ENCODE measurements at regions not wholly inside any gene's neighbourhood (a gene's known extent, or its start where the extent isn't known, plus 50 kb on each side); places are given as distances from the start of the nearest gene placed in this dataset.

DNA sequence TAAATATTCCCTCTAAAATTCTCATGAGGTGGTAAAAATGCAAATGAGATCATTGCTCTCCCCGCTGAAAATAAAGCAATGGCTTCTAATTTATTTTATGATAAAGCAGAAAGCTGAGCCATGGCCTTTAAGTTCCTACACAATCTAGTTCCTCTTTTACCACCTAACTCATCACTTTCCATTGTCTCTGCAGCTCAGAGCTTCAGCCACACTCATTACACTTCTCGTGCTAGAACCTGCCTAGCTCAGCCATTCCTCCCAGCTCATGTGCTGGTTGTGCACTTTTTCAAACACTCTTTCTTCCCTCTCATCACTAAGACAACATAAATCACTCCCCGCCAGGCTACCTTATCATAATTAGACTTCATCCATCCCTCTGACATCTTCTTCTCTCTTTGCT, 1112.1 kb upstream of the PRKX start:
- no peaks in the 10 kb centered on the region for H3K27me3 Mint-ChIP-seq
- H3K36me3 Mint-ChIP-seq: no peaks in the 10 kb centered on the region
- H3K4me3 Mint-ChIP-seq: no peak overlapping the region
- H3K27ac Mint-ChIP-seq: no peak overlapping the region
- no peaks in the 10 kb centered on the region for H3K4me1 Mint-ChIP-seq (ENCODE audit: low read depth)
- peaks cover 10% of the 10 kb centered on the region for H3K9me3 Mint-ChIP-seq (ENCODE audit: low read depth)

GRCh38 chrX:4809571-4809970, 1096.1 kb upstream of the PRKX start:
- H3K4me1 Mint-ChIP-seq (ENCODE audit: low read depth): no peaks in the 10 kb centered on the region
- no peaks in the 10 kb centered on the region for H3K36me3 Mint-ChIP-seq
- H3K4me3 Mint-ChIP-seq: no peak overlapping the region
- no peak overlapping the region for H3K27ac Mint-ChIP-seq
- no peaks in the 10 kb centered on the region for H3K9me3 Mint-ChIP-seq (ENCODE audit: low read depth)
- no peaks in the 10 kb centered on the region for H3K27me3 Mint-ChIP-seq

GRCh38 chrX:4805502-4805901, 1092.1 kb upstream of the PRKX start:
- no peak overlapping the region for H3K27ac Mint-ChIP-seq
- no peaks in the 10 kb centered on the region for H3K4me1 Mint-ChIP-seq (ENCODE audit: low read depth)
- H3K4me3 Mint-ChIP-seq: no peak overlapping the region
- no peaks in the 10 kb centered on the region for H3K9me3 Mint-ChIP-seq (ENCODE audit: low read depth)
- H3K36me3 Mint-ChIP-seq: no peaks in the 10 kb centered on the region
- no peaks in the 10 kb centered on the region for H3K27me3 Mint-ChIP-seq

- Mint-ChIP-seq H3K4me1 (ENCODE audit: low read depth) (no peaks in the 10 kb centered on the region), H3K27me3 (no peaks in the 10 kb centered on the region), H3K9me3 (ENCODE audit: low read depth) (no peaks in the 10 kb centered on the region), H3K27ac (no peak overlapping the region), H3K4me3 (no peak overlapping the region), H3K36me3 (no peaks in the 10 kb centered on the region)
These were observed 1087.3 kb upstream of the PRKX start for GRCh38 chrX:4800756-4801155.

DNA sequence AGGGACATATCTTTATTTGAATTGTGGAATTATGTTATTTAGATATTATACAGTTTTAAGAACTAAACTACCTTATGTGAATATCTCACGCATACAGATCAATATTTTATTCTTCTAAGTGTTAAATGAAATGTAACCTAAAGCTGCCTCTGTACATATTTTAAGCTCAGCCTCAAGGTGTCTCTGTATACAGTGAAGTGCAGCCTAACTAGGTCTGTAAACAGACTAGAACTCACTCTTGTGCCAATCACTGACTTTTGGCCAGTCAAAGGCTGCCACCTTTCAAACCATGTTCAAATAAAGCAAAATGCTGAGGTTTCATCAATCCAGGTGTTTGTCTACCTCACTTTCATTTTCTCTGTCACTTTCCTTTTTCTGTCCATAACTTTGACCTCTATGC, 1074.5 kb upstream of the PRKX start:
- no peak overlapping the region for H3K4me3 Mint-ChIP-seq
- H3K9me3 Mint-ChIP-seq (ENCODE audit: low read depth): no peaks in the 10 kb centered on the region
- no peaks in the 10 kb centered on the region for H3K4me1 Mint-ChIP-seq (ENCODE audit: low read depth)
- H3K27ac Mint-ChIP-seq: no peak overlapping the region
- no peaks in the 10 kb centered on the region for H3K36me3 Mint-ChIP-seq
- no peaks in the 10 kb centered on the region for H3K27me3 Mint-ChIP-seq

- H3K27ac Mint-ChIP-seq: no peak overlapping the region
- H3K9me3 Mint-ChIP-seq (ENCODE audit: low read depth): no peaks in the 10 kb centered on the region
- no peaks in the 10 kb centered on the region for H3K36me3 Mint-ChIP-seq
- no peak overlapping the region for H3K4me3 Mint-ChIP-seq
- H3K27me3 Mint-ChIP-seq: no peaks in the 10 kb centered on the region
- H3K4me1 Mint-ChIP-seq (ENCODE audit: low read depth): no peaks in the 10 kb centered on the region
These were observed 1051.4 kb upstream of the PRKX start for GRCh38 chrX:4764888-4765287.

DNA sequence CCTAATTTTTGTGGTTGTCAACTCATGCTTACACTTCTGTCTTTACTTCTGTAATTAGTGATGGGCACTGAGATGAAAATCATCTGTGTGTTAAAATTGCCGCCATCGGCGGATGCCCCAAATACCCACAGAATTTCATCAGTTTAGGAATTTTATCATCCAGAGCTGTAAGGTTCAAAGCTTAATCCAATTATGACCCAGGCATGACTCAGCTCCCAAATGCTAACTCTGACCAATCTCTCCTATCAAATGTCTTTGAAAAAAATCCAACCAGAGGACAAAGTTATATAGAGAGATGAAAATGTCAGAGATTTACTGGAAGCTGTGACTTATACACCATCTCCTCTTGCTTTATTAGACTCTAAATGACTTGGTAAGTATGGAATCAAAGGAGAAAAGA, 1048.7 kb upstream of the PRKX start:
- no peaks in the 10 kb centered on the region for H3K27me3 Mint-ChIP-seq
- no peaks in the 10 kb centered on the region for H3K9me3 Mint-ChIP-seq (ENCODE audit: low read depth)
- H3K4me3 Mint-ChIP-seq: no peak overlapping the region
- H3K36me3 Mint-ChIP-seq: no peaks in the 10 kb centered on the region
- H3K27ac Mint-ChIP-seq: no peak overlapping the region
- no peaks in the 10 kb centered on the region for H3K4me1 Mint-ChIP-seq (ENCODE audit: low read depth)

- H3K9me3 Mint-ChIP-seq (ENCODE audit: low read depth): no peaks in the 10 kb centered on the region
- H3K27ac Mint-ChIP-seq: no peak overlapping the region
- no peaks in the 10 kb centered on the region for H3K4me1 Mint-ChIP-seq (ENCODE audit: low read depth)
- no peaks in the 10 kb centered on the region for H3K36me3 Mint-ChIP-seq
- no peaks in the 10 kb centered on the region for H3K27me3 Mint-ChIP-seq
- no peak overlapping the region for H3K4me3 Mint-ChIP-seq
These were observed 1041.6 kb upstream of the PRKX start for GRCh38 chrX:4754878-4755604.

- no peaks in the 10 kb centered on the region for H3K36me3 Mint-ChIP-seq
- H3K27me3 Mint-ChIP-seq: no peaks in the 10 kb centered on the region
- no peak overlapping the region for H3K27ac Mint-ChIP-seq
- no peaks in the 10 kb centered on the region for H3K9me3 Mint-ChIP-seq (ENCODE audit: low read depth)
- no peaks in the 10 kb centered on the region for H3K4me1 Mint-ChIP-seq (ENCODE audit: low read depth)
- no peak overlapping the region for H3K4me3 Mint-ChIP-seq
These were observed 1027.6 kb upstream of the PRKX start for GRCh38 chrX:4741024-4741423.

DNA sequence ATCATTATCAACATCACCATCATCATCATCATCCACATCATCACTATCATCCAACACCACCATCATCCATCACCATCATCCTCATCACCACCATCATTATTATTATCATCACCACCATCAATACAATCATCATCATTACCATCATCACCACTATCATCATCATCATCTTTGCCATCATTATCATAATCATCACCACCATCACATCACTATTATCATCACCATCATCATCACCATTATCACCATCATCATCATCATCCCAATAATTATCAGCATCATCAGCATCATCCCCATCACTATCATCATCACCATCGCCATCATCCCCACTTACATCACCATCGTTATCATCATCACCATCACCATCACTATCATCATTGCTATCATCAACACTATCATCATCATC, 1021.9 kb upstream of the PRKX start:
- Mint-ChIP-seq H3K4me3 (no peak overlapping the region), H3K9me3 (ENCODE audit: low read depth) (no peaks in the 10 kb centered on the region), H3K27me3 (no peaks in the 10 kb centered on the region), H3K27ac (no peak overlapping the region), H3K36me3 (no peaks in the 10 kb centered on the region), H3K4me1 (ENCODE audit: low read depth) (no peaks in the 10 kb centered on the region)

GRCh38 chrX:4710618-4711433, 997.4 kb upstream of the PRKX start:
- Mint-ChIP-seq H3K27ac (no peak overlapping the region), H3K36me3 (no peaks in the 10 kb centered on the region), H3K27me3 (no peaks in the 10 kb centered on the region), H3K4me3 (no peak overlapping the region), H3K9me3 (ENCODE audit: low read depth) (peaks cover 3% of the 10 kb centered on the region), H3K4me1 (ENCODE audit: low read depth) (no peaks in the 10 kb centered on the region)

GRCh38 chrX:4708970-4709760, 995.7 kb upstream of the PRKX start:
- Mint-ChIP-seq H3K36me3 (no peaks in the 10 kb centered on the region), H3K27me3 (no peaks in the 10 kb centered on the region), H3K9me3 (ENCODE audit: low read depth) (peaks cover 3% of the 10 kb centered on the region), H3K27ac (no peak overlapping the region), H3K4me3 (no peak overlapping the region), H3K4me1 (ENCODE audit: low read depth) (no peaks in the 10 kb centered on the region)

DNA sequence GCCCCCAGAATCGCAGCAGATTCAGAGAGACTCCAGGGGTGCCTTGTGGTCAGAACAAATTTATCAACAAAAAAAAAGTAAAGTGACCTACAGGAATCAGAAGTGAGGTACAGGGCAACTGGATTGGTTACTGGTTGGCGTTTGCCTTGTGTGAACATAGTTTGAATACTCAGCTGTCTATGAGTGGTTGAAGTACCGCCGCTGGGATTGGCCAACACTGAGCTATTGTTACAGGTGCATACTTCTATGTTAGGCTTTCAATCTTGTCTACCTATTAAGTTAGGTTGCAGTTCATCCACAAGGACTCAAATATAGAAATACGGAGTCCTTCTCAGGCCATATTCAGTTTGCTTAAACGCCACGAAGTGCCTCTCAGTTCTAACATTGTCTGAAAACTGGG, 993.5 kb upstream of the PRKX start:
- Mint-ChIP-seq H3K36me3 (no peaks in the 10 kb centered on the region), H3K4me1 (ENCODE audit: low read depth) (no peaks in the 10 kb centered on the region), H3K4me3 (no peak overlapping the region), H3K9me3 (ENCODE audit: low read depth) (peaks cover 3% of the 10 kb centered on the region), H3K27ac (no peak overlapping the region), H3K27me3 (no peaks in the 10 kb centered on the region)

DNA sequence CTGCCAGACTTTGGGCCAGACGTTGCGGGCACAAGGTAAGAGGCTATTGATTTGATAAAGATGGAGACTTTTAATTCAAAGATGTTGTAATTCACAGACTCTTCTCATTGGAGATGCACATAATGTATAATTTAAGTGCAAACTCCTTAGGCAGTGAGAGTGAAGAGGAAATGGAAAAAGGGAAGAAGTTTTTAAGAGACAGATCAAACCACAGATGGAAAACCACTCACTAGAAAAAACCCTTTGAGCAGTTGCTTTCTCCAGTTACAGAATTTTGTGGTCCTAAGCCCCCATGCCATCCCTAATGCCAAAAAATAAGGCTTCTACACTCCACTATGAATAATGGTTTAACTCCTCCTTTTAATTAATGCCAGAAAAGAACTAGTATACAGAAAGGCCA, 977.1 kb upstream of the PRKX start:
- Mint-ChIP-seq H3K27ac (no peak overlapping the region), H3K4me1 (ENCODE audit: low read depth) (no peaks in the 10 kb centered on the region), H3K9me3 (ENCODE audit: low read depth) (no peaks in the 10 kb centered on the region), H3K4me3 (no peak overlapping the region), H3K36me3 (no peaks in the 10 kb centered on the region), H3K27me3 (no peaks in the 10 kb centered on the region)

DNA sequence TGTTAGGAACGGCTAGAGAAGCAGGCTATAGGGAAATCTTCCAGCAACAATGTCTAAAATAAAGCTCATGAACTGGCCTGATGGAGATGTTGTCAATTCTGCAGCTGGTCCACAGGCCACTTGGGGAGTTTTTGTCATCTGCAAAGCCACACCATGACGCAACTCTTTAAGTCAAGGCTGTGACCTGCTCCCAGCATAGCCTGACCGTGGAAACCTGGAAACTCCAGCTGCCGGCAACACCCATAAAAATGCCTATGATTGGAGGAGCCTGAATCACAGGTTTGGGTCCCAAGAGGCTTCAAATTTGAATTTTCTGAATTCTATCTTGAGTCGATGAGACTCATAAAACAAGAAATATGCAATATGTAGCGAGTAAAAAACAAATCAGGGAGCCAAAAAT, 969.2 kb upstream of the PRKX start:
- Mint-ChIP-seq H3K27ac (no peak overlapping the region), H3K27me3 (no peaks in the 10 kb centered on the region), H3K4me1 (ENCODE audit: low read depth) (no peaks in the 10 kb centered on the region), H3K4me3 (no peak overlapping the region), H3K36me3 (no peaks in the 10 kb centered on the region), H3K9me3 (ENCODE audit: low read depth) (no peaks in the 10 kb centered on the region)
